ENCODE measurements at regions not wholly inside any gene's neighbourhood (a gene's known extent, or its start where the extent isn't known, plus 50 kb on each side); places are given as distances from the start of the nearest gene placed in this dataset.
"Not testable (repeated sequence)": the region's sequence is repeated elsewhere in the genome, so short reads cannot be mapped to it uniquely, and the experiment has no call there.

GRCh38 chr2:94797235-94797634 lies 74.0 kb upstream of the TEKT4 start:
- peak in 7 of 11 experiments; percentile 14 to 44 (median 31) for TF ChIP-seq CTCF (IDR thresholded peaks at IDR 0.05 in 8 of 11, conservative IDR thresholded peaks at IDR 0.05 in 3 of 11)
- H3K4me1 ChIP-seq; intact Hi-C loops (cut with DNase I; ENCODE audit: low total_unique reads); H3K9me3 ChIP-seq; H3K4me3 ChIP-seq; H3K27ac ChIP-seq; H3K36me3 ChIP-seq; DNase-seq; H3K27me3 ChIP-seq (replicated peaks in 1 of 7): not testable (repeated sequence)

Small RNA genes in the stretch of these regions (small RNA-seq; reads per million reads assigned to genes)
- 0 reads per million in 4 donors for gene CNN2P11
